ENCODE measurements at regions not wholly inside any gene's neighbourhood (a gene's known extent, or its start where the extent isn't known, plus 50 kb on each side); places are given as distances from the start of the nearest gene placed in this dataset.
A peak's percentile ranks its signal among the peaks of the same experiment; 100 is the strongest.
"Not testable (repeated sequence)": the region's sequence is repeated elsewhere in the genome, so short reads cannot be mapped to it uniquely, and the experiment has no call there.

DNA sequence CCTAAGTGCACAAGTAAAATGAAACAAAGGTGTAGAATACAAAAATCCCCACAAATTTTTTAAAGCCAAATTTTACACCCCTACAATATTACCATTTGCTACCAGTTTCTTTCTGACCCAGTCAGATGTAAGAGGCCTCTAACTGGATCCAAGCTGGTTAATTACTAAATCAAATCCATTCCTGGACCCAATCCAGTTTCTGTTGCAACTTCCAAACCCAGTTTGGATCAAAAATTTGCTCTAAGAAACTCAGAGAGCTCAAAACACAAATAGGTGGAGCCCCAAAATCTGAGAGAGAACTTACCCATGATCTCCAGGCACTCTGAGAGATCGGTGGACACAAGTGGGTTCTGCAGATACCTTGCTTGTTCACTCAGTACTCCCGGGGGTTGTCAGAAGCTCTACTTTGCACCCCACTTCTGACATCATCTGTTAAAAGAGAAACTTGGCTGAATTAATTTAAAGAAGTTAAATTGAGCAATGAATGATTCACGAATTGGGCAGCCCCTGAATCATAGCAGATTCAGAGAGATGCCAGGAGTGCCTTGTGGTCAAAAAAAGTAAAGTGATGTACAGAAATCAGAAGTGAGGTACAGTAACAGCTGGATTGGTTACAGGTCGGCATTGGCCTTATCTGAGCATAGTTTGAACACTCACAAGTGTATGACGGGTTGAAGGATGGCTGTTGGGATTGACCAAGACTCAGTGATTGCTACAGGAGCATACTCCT, 448.0 kb downstream of the KCNT2 start:
- DNase-seq: no peak

DNA sequence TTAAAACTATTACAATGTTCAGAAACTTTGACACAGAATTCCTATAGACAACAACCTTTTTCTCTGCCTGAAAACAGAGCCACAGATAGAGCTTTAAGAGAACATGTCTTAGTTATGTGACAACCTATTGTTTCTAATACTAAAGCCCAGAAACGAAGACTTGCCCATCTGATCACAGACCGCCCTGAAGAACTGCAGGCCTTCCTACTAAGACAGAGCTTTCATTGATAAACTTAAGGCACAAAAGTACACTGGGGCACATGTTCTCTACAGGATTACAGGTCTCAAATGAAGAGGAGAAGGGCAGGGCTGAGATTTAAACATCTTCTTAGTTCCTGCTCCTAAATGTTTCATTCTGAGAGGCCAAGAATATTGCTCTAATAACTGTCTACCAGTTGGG, 452.7 kb downstream of the KCNT2 start:
- no peak for DNase-seq

- no peak for DNase-seq
Observed at GRCh38 chr1:196152975-196153374, 455.3 kb downstream of the KCNT2 start.

DNA sequence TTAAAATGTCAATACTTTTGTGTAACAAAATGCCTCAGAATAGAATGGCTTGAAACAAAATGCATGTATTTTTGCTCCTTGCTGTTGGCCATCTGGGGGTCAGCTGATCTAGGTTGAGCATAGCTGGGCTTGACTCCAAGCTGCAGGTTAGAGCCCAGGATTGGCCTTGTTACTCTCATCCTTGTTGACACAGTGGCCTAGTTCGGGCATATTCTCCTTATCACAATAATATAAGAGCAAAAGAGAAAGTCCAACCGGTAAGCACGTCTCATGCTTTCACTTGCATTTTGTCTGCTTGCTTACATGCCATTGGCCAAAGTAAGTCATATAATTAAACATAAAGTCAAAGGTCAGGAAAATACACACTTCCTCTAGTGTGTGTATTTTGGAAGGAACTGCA, 456.2 kb downstream of the KCNT2 start:
- no peak for DNase-seq

GRCh38 chr1:196148367-196148970, 459.8 kb downstream of the KCNT2 start:
- no peak for DNase-seq

DNA sequence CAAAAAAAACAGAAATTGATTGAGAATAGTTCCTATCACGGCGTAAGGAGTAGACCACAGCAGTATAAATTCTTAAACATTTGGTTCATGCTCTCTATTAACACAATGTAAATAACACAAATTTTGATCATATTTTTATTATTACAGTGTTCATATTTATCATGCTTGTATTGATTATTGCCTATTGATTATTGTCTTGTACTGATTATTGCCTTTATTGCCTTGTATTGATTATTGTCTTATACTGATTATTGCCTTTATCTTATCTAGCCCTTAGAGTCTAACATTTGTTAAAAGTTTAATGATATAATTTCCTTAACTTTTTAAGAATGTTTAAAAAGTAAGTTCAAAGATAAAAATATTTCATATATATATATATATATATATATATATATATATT, 460.7 kb downstream of the KCNT2 start:
- DNase-seq: no peak

DNA sequence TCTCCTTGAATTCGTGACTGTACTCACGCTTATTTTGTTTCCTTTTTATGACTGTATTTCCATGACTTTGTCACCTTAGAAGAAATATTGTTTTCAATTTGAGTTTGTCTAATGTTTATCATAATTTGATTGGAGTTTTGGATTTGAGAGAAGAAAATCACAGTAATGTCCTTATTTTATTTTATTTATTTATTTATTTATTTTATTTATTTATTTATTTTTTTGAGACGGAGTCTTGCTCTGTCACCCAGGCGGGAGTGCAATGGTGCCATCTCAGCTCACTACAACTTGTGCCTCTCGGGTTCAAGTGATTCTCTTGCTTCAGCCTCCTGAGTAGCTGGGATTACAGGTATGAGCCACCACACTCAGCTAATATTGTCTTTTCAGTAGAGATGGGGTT, 463.1 kb downstream of the KCNT2 start:
- DNase-seq: not testable (repeated sequence)

- no peak for DNase-seq
Observed at GRCh38 chr1:196144588-196144987, 463.7 kb downstream of the KCNT2 start.

GRCh38 chr1:196143602-196144342, 464.5 kb downstream of the KCNT2 start:
- DNase-seq: no peak

- no peak for DNase-seq
Observed at GRCh38 chr1:196142111-196142640, 466.1 kb downstream of the KCNT2 start.

DNA sequence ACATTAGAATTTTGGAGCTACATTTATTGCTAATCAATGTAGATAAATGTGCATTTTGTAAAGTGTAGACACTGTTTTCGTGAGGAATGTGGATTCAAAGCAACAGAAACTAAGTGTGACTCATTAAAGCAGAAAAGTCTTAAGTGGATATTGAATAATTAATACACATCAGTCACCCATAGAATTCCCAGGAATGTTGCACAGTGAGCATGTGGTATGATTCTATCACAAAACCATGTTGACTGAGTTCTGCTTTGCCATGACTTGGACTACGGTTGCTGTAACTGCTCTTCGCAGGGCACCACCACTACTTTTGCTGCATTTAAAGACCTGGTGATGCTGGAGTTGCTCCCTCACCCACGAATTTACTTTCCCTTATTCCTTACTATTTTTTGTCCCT, 471.8 kb downstream of the KCNT2 start:
- DNase-seq: no peak

DNA sequence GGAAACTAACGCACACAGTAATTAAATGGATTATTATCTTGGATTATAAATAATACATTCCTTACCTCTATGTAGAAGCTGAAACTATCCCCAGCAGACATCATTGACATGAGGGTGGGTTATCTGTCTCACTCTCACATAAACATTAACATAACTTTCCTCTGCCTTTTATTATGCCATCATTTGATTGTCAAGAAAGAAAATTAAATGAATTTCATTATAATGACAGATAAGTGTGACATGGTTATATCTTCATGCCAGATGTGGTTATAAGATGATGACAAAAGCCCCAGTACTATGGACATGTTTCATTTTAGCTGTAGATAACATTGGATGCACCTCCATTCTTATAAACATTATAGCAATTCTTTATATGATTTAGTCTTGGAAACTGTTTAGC, 476.5 kb downstream of the KCNT2 start:
- DNase-seq: no peak

GRCh38 chr1:196128835-196129234, 479.4 kb downstream of the KCNT2 start:
- no peak for DNase-seq

GRCh38 chr1:196121181-196121580, 487.1 kb downstream of the KCNT2 start:
- DNase-seq: no peak

- peak in 13 of 56 donors; percentile 0 to 47 (median 7) for DNase-seq
Observed at GRCh38 chr1:196115646-196116045, 492.6 kb downstream of the KCNT2 start.

DNA sequence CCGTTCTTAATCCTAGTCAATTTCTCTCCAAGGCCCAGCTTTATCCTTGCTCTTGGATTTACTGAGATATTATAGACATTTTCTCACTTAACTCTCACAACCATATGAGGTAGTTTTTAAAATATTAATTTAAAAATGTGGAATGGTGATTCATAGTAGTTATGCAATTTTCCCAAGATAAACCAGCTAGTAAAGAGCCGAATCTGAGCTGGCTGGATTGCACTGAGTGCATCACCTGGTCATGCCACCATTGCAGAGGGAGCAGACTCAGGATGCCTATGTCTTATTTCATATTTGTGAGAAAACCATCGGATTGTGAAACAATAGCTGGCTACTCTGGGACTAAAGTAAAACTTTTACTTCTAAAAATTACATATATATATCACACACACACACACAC, 494.0 kb downstream of the KCNT2 start:
- no peak for DNase-seq

- not testable (repeated sequence) for DNase-seq
Observed at GRCh38 chr1:196108990-196109389, 499.2 kb downstream of the KCNT2 start.

DNA sequence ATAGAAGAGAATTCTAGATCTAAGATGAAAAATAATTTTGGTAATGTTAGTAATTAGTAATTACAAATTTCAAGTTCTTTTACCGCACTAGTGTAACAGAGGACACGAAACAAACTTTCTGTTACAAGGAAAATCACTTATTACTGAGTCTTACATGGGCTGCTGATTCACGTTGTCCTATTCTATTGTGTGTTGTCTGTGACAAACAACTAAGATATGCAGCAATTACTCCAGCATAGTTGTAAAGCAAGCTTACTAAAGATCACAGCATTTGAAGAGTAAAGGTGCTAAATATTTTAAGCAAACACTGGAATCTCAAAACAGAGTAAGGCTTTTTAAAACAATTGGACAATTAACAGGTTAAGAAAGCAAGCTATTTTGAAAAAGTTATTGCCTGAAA, 502.3 kb downstream of the KCNT2 start:
- DNase-seq: no peak

GRCh38 chr1:196102826-196103225, 505.4 kb downstream of the KCNT2 start:
- DNase-seq: no peak

DNA sequence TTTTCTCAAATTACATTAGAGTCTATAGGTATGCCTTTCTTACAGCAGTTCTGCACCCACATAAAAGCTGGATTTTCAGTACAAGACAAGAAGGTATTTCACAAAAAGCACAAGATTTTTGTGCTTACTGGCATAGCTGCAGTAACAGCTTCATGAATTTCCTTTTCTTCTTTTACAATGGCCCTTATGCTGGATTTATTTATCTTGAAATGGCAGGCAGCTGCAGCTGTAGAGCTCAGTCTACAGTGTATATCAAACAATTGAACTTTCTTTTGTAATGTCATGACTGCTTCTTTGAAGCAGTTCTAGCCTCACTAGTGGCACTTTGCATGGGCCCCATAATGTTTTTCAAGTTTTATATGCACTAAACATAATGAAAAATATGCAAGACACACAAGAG, 510.2 kb downstream of the KCNT2 start:
- DNase-seq: peak in 1 of 56 donors; percentile 0

DNA sequence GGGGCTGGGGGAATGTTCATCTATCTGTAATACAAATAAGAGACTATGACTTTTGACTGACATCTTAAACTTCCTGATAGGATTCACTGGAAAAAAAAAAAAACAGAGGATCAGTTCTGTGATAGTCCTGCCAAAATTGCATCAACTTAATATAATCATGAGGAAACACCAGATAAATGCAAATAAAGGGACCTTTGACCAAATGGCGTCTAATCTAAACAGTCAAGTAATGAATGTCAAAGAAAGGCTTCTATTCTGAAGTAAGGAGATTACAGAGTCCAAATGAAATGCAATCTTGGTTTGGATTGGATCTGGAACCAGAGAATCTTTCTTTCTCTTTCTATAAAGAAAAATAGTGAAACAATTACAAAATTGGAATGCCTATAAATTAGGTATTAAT, 513.4 kb downstream of the KCNT2 start:
- no peak for DNase-seq

- no peak for DNase-seq
Observed at GRCh38 chr1:196091397-196092135, 516.7 kb downstream of the KCNT2 start.

Measured in amygdala (tissue), 56 donors.